Head of caudate nucleus (tissue), 42 donors: ENCODE measurements at regions not wholly inside any gene's neighbourhood (a gene's known extent, or its start where the extent isn't known, plus 50 kb on each side); places are given as distances from the start of the nearest gene placed in this dataset.
A peak's percentile ranks its signal among the peaks of the same experiment; 100 is the strongest.

Source experiments
- DNase-seq, 42 donors: peaks; one replicate each; pipeline versions ENCODE4 v3.0.0 to v3.0.0-alpha.2; 2020 to 2021; ENCODE audit warnings: mixed read lengths in 7 of 42
- intact Hi-C: fragments of 100-400 bp; cut with DNase I; formaldehyde crosslinking; loops from one replicate; pipeline ENCODE4 v1.15.0; 2022

GRCh38 chr16:50941681-50942080 lies 199.8 kb downstream of the CYLD start:
- intact Hi-C loops, result no loop called here
- no peak for DNase-seq

GRCh38 chr16:50940275-50940854 lies 198.5 kb downstream of the CYLD start:
- no peak for DNase-seq
- intact Hi-C loops, result no loop called here

GRCh38 chr16:50939356-50939755 lies 197.5 kb downstream of the CYLD start:
- intact Hi-C loops, result no loop called here
- no peak for DNase-seq

GRCh38 chr16:50938932-50939331 lies 197.0 kb downstream of the CYLD start:
- intact Hi-C loops, result no loop called here
- no peak for DNase-seq

- intact Hi-C loops, result no loop called here
- no peak for DNase-seq
Observed at GRCh38 chr16:50933262-50933661, 191.4 kb downstream of the CYLD start.

GRCh38 chr16:50932348-50932935 lies 190.6 kb downstream of the CYLD start:
- intact Hi-C loops, result no loop called here
- DNase-seq, result no peak

- no peak for DNase-seq
- intact Hi-C loops, result no loop called here
Observed at GRCh38 chr16:50928065-50928464, 186.2 kb downstream of the CYLD start.

- intact Hi-C loops, result no loop called here
- DNase-seq, result no peak
Observed at GRCh38 chr16:50925758-50926357, 184.0 kb downstream of the CYLD start.

GRCh38 chr16:50924759-50925545 lies 183.1 kb downstream of the CYLD start:
- intact Hi-C loops, result no loop called here

GRCh38 chr16:50917950-50918703 lies 176.2 kb downstream of the CYLD start:
- DNase-seq, result no peak
- intact Hi-C loops, result no loop called here

More at GRCh38 chr16:50924759-50925545, 183.1 kb downstream of the CYLD start:
- DNase-seq, result no peak

GRCh38 chr16:50916040-50916439 lies 174.2 kb downstream of the CYLD start:
- no peak for DNase-seq
- intact Hi-C loops, result no loop called here

GRCh38 chr16:50915120-50915519 lies 173.2 kb downstream of the CYLD start:
- intact Hi-C loops, result no loop called here
- no peak for DNase-seq

- intact Hi-C loops, result no loop called here
- peak in 1 of 42 donors; percentile 9 for DNase-seq
Observed at GRCh38 chr16:50910736-50911100, 168.8 kb downstream of the CYLD start.

GRCh38 chr16:50909831-50910735 lies 168.2 kb downstream of the CYLD start:
- intact Hi-C loops, result no loop called here
- peak in 21 of 42 donors; percentile 5 to 65 (median 24) for DNase-seq

- DNase-seq, result no peak
- intact Hi-C loops, result no loop called here
Observed at GRCh38 chr16:50908468-50908867, 166.6 kb downstream of the CYLD start.

GRCh38 chr16:50906454-50906853 lies 164.6 kb downstream of the CYLD start:
- intact Hi-C loops, result no loop called here
- DNase-seq, result no peak

- intact Hi-C loops, result no loop called here
- DNase-seq, result peak in 17 of 42 donors; percentile 14 to 55 (median 38)
Observed at GRCh38 chr16:50902457-50902856, 160.6 kb downstream of the CYLD start.

GRCh38 chr16:50901062-50901461 lies 159.2 kb downstream of the CYLD start:
- DNase-seq, result no peak

More at GRCh38 chr16:50901062-50901461, 159.2 kb downstream of the CYLD start:
- intact Hi-C loops, result no loop called here
